GM18907 (cell line): ENCODE measurements at regions not wholly inside any gene's neighbourhood (a gene's known extent, or its start where the extent isn't known, plus 50 kb on each side); places are given as distances from the start of the nearest gene placed in this dataset.

Experiments
- ATAC-seq: cut with Tn5 transposase; IDR thresholded peaks from one replicate; pipeline ENCODE4 v1.9.1; 2021; ENCODE audit warnings: mild to moderate bottlenecking, moderate library complexity; ENCODE audit not compliant: unreplicated experiment

- no peak for ATAC-seq
Observed at GRCh38 chr7:17477182-17477581, 178.7 kb downstream of the AHR start.

DNA sequence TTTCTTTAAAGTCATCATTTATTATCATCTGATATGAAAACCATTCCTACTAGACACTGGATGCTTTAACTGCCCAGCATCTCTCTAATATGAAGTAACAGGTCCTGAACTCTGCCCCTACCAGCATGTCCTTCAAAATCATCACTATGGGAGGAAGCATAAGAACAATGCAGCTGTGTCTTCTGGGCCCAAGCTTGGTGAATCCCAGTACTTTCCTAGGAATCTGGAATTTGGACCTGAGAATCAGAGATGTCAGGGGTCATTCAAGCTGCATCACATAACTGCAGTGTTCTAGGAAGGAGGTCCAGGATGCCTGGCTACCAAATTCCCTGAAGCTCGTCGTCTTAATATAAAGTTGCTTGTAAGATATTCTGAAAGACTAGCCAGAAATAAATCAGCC lies 182.7 kb downstream of the AHR start:
- ATAC-seq: no peak

GRCh38 chr7:17485368-17485767 lies 186.9 kb downstream of the AHR start:
- ATAC-seq: no peak

- ATAC-seq: no peak
Observed at GRCh38 chr7:17485904-17486303, 187.5 kb downstream of the AHR start.

- no peak for ATAC-seq
Observed at GRCh38 chr7:17486835-17487234, 188.4 kb downstream of the AHR start.

- no peak for ATAC-seq
Observed at GRCh38 chr7:17487343-17487742, 188.9 kb downstream of the AHR start.

- no peak for ATAC-seq
Observed at GRCh38 chr7:17488829-17489228, 190.4 kb downstream of the AHR start.

DNA sequence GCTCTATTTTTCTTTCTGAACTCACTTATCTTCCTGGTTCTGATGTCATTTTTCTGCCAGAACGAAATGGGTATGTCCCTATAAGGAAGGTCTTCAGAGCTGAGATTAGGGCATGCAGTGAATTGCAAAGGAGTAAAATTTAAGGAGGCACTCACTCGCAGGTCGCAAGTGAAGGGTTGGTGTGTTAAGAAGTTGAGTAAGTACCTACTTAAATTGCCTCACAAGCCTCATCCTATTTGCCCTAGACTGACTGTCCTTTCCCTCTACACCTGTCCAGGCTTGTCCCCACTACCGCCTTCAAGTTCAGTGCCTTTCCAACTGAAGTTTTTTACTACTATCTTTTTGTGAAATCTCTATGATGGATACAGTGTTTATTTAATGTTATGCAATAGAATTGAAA lies 191.5 kb downstream of the AHR start:
- no peak for ATAC-seq

GRCh38 chr7:17490825-17491224 lies 192.4 kb downstream of the AHR start:
- ATAC-seq: no peak

DNA sequence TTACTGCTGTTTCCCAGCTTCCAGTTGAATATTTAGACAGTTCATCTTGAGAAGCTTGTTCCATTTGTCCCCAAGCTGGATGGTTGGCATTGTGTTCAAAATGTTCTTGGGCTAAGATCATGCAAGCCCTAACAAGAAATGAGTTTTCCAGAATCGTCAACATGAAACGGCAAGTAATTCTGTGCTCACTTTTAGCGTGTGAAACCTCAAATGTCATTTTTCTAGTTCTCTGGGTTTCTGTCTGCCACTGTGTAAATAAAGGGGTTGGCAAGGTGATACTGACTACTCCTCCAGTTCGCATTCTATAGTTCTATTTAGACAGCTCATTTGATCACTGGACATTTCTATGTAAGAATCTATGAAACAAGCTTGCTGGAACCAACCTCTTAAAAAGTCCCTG lies 194.0 kb downstream of the AHR start:
- no peak for ATAC-seq

GRCh38 chr7:17493446-17493845 lies 195.0 kb downstream of the AHR start:
- no peak for ATAC-seq

DNA sequence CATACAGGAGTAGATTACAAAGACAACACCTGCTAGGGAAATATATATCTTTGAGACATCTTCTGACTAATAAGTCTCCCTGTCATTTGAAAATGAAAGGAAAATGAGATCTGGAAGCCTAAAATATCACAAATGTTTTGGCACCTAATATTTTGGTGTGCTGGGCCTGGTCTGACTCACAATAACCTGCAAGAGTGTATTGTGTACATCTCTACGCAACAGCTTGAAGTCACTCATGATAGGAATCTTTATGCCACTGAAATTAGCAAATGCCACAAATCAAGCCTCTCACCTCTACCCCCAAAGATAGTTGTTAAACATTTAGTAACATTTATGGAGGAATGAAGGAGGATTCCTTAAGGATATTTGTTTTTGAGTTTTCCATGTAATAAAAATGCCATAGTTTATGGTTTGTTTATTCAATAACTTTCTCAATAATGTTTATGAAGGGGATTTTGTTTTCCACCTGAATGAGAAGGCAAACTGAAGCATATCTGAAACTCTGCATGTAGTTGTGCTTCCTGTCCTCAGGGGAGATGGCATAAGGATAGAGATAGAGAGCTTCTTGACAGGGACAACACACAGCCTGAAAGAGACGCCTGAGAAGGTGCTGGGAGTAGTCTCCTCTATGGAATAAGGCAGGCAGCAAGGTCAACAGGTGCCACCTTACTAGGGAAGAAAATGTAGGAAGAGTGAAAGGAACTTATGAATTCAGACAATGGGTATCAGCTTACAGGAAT lies 197.4 kb downstream of the AHR start:
- ATAC-seq: no peak

DNA sequence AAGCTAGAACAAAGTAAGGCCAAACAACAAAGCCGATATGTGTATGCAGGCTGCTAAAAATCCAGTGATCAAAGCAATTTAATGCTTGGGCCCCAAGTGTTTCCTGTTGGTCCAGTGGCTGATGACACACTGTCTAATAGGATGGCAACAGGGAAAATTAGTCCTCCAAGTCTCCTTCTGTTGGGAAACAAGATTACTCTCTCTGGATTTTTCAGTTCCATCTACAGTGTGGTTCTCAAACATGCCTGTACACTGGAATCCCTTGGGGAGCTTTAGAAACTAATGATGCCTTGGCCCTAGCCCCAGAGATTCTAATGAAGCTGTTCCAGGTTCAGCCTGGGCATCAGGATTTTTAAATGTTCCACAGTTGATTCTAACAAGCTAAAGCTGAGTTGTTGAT lies 198.7 kb downstream of the AHR start:
- ATAC-seq: no peak

DNA sequence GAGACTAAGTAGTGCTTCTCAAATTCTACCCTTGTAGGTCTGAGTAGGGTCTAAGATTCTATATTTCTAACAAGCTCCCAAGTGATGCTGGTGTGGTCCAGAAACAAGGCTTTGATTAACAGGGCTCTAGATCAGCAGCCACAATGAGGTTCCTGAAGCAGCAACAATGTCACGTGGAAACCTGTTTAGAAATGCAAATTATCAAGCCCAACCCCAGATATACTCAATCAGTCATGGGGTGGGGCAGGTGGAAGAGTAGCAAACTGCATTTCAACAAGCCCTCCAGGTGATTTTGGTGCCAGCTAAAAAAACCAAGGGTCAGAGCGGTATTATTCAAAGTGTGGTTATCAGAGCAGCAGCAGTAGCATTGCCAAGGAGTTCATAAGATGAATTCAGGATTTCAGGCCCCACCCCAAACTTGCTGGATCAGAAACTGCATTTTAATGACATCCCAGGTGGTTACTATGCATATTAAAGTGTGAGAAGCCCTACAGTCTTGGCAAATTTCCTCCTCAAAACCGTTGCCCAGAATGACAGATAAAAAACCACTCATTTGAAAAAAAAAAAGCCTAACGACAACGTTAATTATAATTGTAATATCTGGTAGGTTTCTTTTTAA lies 199.2 kb downstream of the AHR start:
- ATAC-seq: no peak

GRCh38 chr7:17498230-17498629 lies 199.8 kb downstream of the AHR start:
- no peak for ATAC-seq

DNA sequence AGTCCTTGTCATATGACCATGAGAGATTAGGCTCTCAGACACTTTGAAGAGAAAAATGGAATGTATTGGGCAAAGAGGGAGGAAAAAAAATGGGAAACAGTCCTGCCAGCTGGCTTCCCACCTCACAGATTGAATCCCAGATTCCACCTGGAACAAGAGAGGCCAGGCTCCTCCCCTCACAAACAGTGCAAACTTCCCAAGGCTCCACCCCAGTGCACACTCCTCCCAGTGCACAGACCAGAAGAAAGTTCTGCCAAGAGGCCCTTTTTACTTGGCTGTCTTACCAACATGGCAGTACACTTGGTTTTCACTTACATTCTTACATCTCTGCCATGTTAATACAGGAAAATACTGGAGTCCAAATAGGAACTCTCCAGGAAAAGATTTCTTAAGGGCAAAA lies 202.3 kb downstream of the AHR start:
- ATAC-seq: no peak

GRCh38 chr7:17501441-17502212 lies 203.2 kb downstream of the AHR start:
- ATAC-seq: no peak

DNA sequence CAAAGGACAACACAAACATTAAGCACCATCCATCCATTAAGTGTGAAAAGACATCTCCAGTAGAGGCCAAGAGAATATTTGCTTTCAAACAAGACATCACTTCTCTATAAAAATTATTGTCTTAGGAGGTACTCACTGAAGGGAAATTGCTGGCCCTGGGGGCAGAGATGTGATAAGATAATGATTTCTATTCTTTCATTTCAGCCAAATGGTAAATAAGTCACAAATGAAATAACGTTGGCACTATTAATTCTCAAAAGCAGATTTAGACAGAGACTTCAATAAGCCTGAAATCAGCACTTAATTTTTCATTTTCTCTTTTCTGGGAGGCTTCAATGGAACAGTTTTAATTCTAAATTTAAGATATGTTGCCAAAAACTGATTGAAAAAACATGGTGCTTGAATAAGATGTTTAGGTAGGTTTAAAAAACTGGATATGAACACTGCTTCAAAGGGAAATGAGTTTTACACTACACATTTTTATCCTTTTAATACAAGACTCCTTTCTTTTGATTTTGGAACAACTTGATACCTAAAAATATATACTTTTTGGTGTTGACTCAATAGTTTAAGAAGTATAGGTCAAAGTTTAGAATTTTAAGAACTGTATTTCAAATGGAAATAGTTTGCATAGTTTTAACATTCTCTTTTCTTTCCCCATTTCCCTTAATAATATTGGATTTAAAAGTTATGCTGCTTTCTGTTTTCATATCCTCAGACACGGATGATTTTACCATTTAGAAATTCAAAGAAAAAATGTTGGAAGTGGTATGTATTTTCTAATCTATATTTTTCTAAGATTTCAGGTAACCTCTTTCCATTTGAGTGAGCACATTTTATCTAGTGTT lies 204.0 kb downstream of the AHR start:
- no peak for ATAC-seq

DNA sequence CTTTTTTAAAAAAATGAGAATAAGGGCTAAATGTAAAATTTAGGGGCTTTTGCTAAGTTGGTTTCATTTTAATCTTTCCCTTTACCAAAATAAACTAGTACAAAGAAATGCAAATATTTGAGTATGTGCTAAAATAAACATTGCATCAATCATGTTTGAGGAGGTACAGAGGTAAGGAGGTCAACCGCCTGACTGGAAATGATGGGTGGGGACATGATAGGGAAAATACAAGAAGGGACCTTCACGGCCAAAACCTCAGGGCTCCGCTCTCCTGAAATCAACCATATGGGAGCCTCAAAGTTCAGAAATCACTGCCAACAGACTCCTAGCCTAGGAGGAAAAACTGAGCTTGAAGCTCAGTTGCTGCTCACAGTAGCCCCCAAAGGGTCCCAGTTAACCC lies 207.6 kb downstream of the AHR start:
- ATAC-seq: peak; percentile 83

- no peak for ATAC-seq
Observed at GRCh38 chr7:17506596-17506995, 208.1 kb downstream of the AHR start.

- ATAC-seq: no peak
Observed at GRCh38 chr7:17507717-17508116, 209.3 kb downstream of the AHR start.
